SK-N-DZ (cell line): ENCODE measurements at regions not wholly inside any gene's neighbourhood (a gene's known extent, or its start where the extent isn't known, plus 50 kb on each side); places are given as distances from the start of the nearest gene placed in this dataset.
"Not testable (repeated sequence)": the region's sequence is repeated elsewhere in the genome, so short reads cannot be mapped to it uniquely, and the experiment has no call there.

Experiments
- DNase-seq: peaks from one replicate; pipeline ENCODE4 v3.0.0-alpha.2; 2015; ENCODE audit warnings: low spot score

DNA sequence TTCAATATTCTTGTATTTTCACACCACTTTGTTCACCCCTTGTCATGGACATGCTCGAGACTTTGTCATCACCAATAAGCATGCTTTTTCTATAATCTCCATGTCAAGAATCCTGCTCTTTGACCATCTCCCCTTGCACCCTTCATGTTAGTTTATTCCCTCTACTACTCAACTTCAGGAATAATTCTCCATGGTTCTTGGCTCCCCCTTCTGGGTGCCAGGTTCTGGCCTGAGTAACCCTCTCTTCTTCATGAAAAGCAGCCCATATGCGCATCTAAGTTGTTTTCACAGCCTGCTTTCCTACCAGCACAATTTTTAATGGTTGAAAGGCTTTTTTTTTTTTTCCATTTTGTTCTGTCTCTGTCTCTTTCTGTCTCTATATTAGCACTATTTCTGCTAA, 160.7 kb downstream of the LEPR start:
- no peak for DNase-seq

DNA sequence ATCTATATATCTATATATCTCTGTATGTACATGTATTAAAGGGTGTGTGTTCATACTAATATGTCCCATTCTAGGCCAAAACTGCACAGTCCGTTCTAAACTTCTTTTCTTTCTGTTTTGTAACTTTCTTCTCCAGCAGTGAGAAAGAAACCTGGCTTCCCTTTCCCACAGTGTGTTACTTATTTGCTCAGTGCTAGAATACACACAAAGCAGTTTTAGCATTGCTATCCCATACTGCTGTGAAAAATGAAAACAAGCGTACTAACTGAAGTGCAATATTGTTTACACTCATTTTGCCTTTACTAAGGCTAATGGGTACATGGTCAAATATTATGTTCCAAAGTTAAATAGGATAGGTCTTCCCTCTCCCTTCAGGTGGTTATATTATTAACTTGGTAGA, 163.9 kb downstream of the LEPR start:
- DNase-seq = no peak

DNA sequence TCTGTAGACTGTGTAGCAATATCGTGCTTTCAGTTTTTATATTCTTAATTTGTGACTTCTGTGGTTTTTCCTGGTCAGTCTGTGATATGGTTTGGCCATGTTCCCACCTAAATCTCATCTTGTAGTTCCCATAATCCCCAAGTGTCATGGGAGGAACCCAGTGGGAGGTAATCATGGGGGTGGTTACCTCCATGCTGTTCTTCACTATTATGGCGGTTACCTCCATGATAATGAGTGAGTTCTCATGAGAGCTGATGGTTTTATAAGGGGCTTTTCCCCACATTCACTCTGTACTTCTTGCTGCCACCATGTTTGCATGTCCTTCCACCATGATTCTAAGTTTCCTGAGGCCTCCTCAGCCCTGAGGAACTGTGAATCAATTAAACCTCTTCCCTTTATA, 169.8 kb downstream of the LEPR start:
- no peak for DNase-seq

DNA sequence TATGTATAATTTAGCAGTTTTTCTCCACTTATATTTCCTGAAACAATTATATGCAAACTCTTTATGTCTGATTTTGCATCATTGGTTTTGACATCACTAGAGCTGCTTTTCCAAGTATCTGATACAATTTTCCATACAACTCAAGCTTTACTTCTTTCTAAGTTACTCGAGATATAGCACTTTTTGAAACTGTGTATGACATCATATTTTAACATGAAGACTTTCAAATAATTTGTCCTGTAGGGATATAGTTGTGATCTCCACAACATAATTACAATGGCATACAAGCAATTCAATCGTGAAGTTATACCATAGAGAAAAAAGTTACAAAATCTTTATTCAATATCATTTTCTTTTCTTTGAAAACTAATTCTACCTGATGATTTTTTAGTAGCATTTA, 173.0 kb downstream of the LEPR start:
- no peak for DNase-seq

DNA sequence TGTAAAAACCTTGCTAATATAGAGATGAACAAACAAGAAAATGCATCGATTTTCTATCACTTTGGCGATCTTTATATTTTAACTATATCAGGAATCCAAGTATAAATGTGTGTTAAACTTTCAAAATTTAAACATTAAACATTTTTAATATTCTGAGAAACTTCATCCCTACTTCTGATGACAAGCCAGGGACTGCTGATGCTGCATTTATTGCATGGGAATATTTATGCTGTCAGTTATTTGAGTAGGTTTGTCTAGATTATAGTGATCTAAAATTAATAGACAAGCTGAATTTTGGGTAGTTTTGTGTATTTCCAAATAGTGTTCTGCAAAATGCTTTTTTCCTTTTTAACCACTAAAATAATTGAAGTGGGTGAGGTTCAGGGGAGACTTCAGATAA, 175.3 kb downstream of the LEPR start:
- no peak for DNase-seq

- no peak for DNase-seq
Observed at GRCh38 chr1:65596768-65597167, 176.3 kb downstream of the LEPR start.

DNA sequence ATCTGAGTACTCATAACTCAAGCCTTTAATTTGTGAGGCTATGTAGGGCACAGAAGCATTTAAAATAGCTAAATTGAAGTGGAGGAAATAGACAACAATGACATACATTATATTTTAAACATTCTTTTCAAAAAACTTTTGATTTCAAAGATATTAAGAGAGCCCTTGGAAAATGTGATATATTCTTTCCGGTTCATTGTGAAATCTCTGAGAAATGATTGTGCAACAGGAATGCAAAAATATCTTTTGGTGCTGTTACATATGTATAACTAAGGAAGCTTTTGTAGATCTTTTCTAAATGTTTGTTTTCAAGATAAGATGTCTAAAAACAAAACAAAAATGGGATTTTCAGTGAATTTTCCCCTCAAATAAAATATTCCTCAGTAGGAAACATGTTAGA, 185.2 kb downstream of the LEPR start:
- DNase-seq = no peak

GRCh38 chr1:65606426-65606825, 186.0 kb downstream of the LEPR start:
- no peak for DNase-seq

GRCh38 chr1:65613884-65614283, 178.8 kb upstream of the PDE4B start:
- DNase-seq = no peak

DNA sequence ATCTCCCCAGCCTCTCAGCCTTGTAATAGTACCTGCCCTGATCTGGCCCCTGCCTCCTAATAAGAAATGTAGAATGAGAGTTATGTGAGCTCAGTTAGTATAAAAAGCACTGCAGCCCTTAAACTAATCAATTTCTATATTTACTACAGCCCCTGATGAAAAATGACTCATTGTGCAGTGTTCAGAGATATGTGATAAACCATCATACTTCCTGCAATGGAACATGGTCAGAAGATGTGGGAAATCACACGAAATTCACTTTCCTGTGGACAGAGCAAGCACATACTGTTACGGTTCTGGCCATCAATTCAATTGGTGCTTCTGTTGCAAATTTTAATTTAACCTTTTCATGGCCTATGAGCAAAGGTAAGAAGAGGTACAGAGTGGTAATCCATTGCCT, 176.8 kb upstream of the PDE4B start:
- no peak for DNase-seq

DNA sequence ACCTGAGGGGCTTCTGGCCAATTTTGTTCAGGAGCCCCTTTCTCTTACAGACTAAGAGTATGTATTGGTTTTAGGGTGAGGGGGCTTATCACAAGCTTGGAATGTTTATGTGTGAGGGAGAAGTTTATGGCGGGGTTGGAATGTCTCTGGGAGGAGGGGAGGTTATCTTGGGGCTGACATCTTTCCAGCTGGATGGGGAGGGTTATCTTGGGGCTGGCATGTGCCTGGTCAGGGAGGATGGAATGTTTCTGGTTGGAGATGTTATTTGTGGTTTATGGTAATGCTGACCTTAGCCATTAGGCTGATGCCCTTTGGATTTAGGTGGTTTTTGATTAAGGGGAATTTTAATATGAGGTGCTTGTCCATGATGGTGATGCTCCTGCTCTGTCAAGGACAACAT, 171.0 kb upstream of the PDE4B start:
- DNase-seq = not testable (repeated sequence)

GRCh38 chr1:65623895-65624294, 168.8 kb upstream of the PDE4B start:
- no peak for DNase-seq

- DNase-seq = no peak
Observed at GRCh38 chr1:65625528-65625927, 167.2 kb upstream of the PDE4B start.

- no peak for DNase-seq
Observed at GRCh38 chr1:65626003-65626402, 166.7 kb upstream of the PDE4B start.

- no peak for DNase-seq
Observed at GRCh38 chr1:65629788-65630187, 162.9 kb upstream of the PDE4B start.

DNA sequence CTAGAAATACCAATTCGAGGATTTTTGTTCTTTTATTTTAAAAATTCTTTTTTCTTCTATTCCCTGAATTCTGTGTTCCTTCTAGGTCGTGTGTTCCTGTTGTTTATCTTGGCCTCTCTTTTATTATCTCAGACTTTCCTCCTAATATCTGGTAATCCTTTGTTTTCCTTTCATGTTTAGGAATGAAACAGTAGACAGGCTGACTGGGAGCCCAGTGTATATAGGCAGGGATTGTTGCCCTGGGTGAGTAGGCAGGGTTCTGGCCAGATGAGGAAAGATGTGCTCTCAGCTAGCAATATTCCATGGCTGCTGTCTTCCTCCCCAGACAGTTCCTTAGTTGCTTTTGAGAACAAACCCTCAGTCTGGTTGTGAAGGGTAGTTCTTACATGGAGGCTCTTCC, 161.8 kb upstream of the PDE4B start:
- no peak for DNase-seq

DNA sequence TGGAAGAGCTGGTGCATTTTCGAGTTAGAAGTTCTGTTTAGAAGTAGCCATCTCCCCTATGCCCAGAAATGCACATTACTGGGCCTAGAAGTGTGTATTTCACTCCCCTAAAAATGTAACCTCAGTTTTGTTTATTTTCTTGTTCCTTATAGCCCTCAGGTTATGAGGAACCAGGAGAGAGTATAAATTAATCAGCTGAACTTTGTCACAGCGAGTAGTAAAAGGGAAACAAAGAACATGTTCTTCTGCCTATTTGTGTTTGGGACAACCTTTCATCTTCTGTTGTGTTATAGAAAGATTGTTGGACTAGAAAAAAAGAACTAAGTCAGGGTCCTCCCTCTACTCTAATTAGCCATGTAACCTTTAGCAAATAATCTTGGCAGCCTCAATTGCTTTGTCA, 160.5 kb upstream of the PDE4B start:
- no peak for DNase-seq

- no peak for DNase-seq
Observed at GRCh38 chr1:65640046-65640445, 152.6 kb upstream of the PDE4B start.

- not testable (repeated sequence) for DNase-seq
Observed at GRCh38 chr1:65649185-65649584, 143.5 kb upstream of the PDE4B start.

DNA sequence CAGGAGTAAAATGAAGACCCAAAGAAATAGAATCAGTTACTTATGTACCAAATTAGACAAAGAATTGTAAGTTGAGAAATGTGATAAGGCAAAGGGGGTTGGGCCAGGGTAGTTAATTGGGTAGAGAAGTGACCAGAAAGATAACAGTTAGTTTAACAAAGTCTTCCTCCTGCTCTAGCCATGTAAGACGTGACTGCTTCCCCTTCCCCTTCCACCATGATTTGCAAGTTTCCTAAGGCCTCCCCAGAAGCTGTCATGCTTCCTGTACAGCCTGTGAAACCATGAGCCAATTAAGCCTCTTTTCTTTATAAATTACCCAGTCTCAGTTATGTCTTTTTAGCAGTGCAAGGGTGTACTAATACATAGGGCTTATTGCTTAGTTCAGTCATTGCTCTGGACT, 142.0 kb upstream of the PDE4B start:
- no peak for DNase-seq

DNA sequence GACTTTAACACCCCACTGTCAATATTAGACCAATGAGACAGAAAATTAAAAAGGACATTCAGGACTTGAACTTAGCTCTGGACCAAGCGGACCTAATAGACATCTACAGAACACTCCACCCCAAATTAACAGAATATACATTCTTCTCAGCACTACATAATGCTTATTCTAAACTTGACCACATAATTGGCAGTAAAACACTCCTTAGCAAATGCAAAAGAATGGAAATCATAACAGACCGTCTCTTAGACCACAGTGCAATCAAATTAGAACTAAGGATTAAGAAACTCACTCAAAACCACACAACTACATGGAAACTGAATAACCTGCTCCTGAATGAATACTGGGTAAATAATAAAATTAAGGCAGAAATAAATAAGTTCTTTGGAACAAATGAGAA, 138.2 kb upstream of the PDE4B start:
- DNase-seq = not testable (repeated sequence)

- DNase-seq = not testable (repeated sequence)
Observed at GRCh38 chr1:65657609-65658008, 135.1 kb upstream of the PDE4B start.

DNA sequence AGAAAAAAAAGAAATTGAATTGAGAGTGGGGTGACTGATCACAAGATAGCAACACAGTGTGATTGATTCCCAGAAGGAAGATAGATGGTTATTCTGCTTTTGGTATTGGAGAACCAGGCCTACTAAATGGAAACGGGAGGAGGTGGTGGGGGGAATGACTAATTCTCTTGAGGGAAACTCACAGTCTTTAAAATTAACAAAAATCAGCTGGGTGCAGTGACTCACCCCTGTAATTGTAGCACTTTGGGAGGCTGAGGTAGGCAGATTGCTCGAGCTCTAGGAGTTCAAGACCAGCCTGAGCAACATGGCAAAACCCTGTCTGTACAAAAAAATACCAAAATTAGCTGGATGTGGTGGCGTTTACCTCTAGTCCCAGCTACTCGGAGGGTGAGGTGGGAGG, 134.6 kb upstream of the PDE4B start:
- DNase-seq = no peak

DNA sequence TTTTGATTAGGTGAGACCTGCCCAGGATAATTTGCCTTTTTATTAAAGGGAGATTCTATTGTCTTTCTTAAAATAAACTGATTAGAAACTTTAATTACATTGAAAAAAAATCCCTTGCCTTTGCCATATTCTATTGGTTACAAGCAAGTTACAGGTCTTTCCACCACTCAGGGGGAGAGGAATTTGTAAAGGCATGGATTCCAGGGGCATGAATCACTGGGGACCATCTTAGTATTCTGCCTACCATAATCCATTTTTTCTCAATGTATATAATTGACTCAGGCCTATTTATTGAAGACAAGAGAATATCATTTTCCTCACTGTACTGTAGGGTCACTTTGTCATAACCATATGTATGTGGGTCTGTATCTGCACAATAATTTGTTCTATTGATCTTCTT, 124.3 kb upstream of the PDE4B start:
- DNase-seq = no peak

- DNase-seq = no peak
Observed at GRCh38 chr1:65670518-65670917, 122.2 kb upstream of the PDE4B start.
